IgD-negative memory B cell (primary cell): ENCODE measurements at regions not wholly inside any gene's neighbourhood (a gene's known extent, or its start where the extent isn't known, plus 50 kb on each side); places are given as distances from the start of the nearest gene placed in this dataset.

ENCODE experiments used
- H3K27ac Mint-ChIP-seq, 3 donors: one replicate each; pipeline ENCODE4 v1.8.0; 2020 to 2022; ENCODE audit warnings: mild to moderate bottlenecking in 3 of 3, mixed read lengths in 3 of 3, moderate library complexity in 1 of 3
- H3K27me3 Mint-ChIP-seq: one replicate; pipeline ENCODE4 v1.8.0; 2021; ENCODE audit warnings: mixed read lengths
- H3K36me3 Mint-ChIP-seq: one replicate; pipeline ENCODE4 v1.8.0; 2020; ENCODE audit warnings: mild to moderate bottlenecking, mixed read lengths
- H3K4me1 Mint-ChIP-seq, 3 donors: one replicate each; pipeline ENCODE4 v1.8.0; 2020 to 2022; ENCODE audit warnings: mixed read lengths in 3 of 3, mild to moderate bottlenecking in 1 of 3
- H3K4me3 Mint-ChIP-seq, 4 donors: one replicate each; pipeline ENCODE4 v1.8.0; 2020 to 2022; ENCODE audit warnings: mild to moderate bottlenecking in 4 of 4, mixed read lengths in 4 of 4, moderate library complexity in 3 of 4
- H3K9me3 Mint-ChIP-seq, 3 donors: one replicate each; pipeline ENCODE4 v1.8.0; 2020 to 2021; ENCODE audit warnings: mixed read lengths in 3 of 3, mild to moderate bottlenecking in 1 of 3

- Mint-ChIP-seq H3K27ac (no peak overlapping the region), H3K4me1 (no peaks in the 10 kb centered on the region), H3K27me3 (no peaks in the 10 kb centered on the region), H3K36me3 (no peaks in the 10 kb centered on the region), H3K9me3 (peaks cover 4 to 14% (median 6%) of the 10 kb centered on the region in 3 donors), H3K4me3 (no peak overlapping the region)
Observed at GRCh38 chr20:60813066-60813465, 439.0 kb upstream of the CDH4 start.

DNA sequence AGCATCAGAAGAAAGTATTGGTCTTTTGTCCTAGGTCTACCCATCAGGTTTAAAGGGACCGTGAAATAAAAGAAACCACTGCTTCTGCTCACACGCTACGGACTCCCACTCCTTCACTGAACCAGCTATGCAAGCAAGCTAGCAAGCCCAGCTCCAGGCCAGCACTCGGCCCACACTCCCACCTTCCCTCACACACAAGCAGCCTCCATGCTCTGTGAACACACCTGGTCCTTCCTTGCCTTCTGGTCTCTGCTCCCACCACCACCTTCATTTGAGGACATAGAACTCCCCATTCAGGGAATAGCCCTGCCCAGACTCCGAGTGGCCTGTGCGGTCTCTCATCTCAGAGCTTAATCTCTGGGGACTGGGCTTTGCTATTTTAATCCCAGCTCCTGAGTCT is 436.4 kb upstream of the CDH4 start:
- H3K36me3 Mint-ChIP-seq = no peaks in the 10 kb centered on the region
- H3K4me3 Mint-ChIP-seq = no peak overlapping the region

DNA sequence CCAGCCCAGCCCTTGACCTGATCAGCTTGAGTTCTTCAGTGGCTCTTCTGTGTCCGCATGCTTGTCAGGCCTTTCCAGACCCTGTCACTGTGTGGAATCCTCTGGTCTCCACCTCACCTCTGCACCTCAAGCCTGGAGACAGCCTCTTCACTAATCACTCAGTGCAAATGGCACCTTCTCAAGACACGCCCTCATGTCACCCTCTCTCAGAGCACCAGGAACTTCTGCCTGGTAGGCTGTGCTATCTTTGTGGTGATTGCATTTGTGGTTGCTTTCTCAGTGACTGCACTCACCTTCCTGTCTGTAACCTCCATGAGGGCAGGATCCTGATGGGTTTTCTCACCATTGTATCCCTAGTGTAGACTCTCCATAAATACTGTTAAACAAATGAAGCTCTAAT is 435.2 kb upstream of the CDH4 start:
- Mint-ChIP-seq H3K27me3 (no peaks in the 10 kb centered on the region), H3K36me3 (no peaks in the 10 kb centered on the region), H3K9me3 (peaks cover 4 to 8% (median 5%) of the 10 kb centered on the region in 3 donors), H3K27ac (no peak overlapping the region), H3K4me3 (no peak overlapping the region), H3K4me1 (no peaks in the 10 kb centered on the region)

More for the DNA sequence above, 436.4 kb upstream of the CDH4 start:
- H3K27ac Mint-ChIP-seq = no peak overlapping the region
- H3K27me3 Mint-ChIP-seq = no peaks in the 10 kb centered on the region
- peaks cover 4 to 14% (median 8%) of the 10 kb centered on the region in 3 donors for H3K9me3 Mint-ChIP-seq
- H3K4me1 Mint-ChIP-seq = no peaks in the 10 kb centered on the region

- Mint-ChIP-seq H3K27me3 (no peaks in the 10 kb centered on the region), H3K4me3 (no peak overlapping the region), H3K27ac (no peak overlapping the region), H3K9me3 (peaks cover 4 to 5% (median 4%) of the 10 kb centered on the region in 3 donors), H3K4me1 (no peaks in the 10 kb centered on the region), H3K36me3 (no peaks in the 10 kb centered on the region)
Observed at GRCh38 chr20:60817891-60818290, 434.2 kb upstream of the CDH4 start.

GRCh38 chr20:60819511-60819910 is 432.6 kb upstream of the CDH4 start:
- Mint-ChIP-seq H3K27ac (no peak overlapping the region), H3K27me3 (no peaks in the 10 kb centered on the region), H3K4me1 (no peaks in the 10 kb centered on the region), H3K4me3 (no peak overlapping the region), H3K36me3 (no peaks in the 10 kb centered on the region), H3K9me3 (peaks cover 4 to 6% (median 5%) of the 10 kb centered on the region in 3 donors)

- Mint-ChIP-seq H3K4me3 (no peak overlapping the region), H3K27ac (no peak overlapping the region), H3K27me3 (no peaks in the 10 kb centered on the region), H3K4me1 (no peaks in the 10 kb centered on the region), H3K9me3 (peaks cover 2 to 8% (median 8%) of the 10 kb centered on the region in 3 donors), H3K36me3 (no peaks in the 10 kb centered on the region)
Observed at GRCh38 chr20:60820149-60820548, 431.9 kb upstream of the CDH4 start.

- H3K27me3 Mint-ChIP-seq = no peaks in the 10 kb centered on the region
- H3K27ac Mint-ChIP-seq = no peak overlapping the region
- peaks cover 1 to 8% (median 8%) of the 10 kb centered on the region in 3 donors for H3K9me3 Mint-ChIP-seq
- H3K36me3 Mint-ChIP-seq = no peaks in the 10 kb centered on the region
- no peak overlapping the region for H3K4me3 Mint-ChIP-seq
- H3K4me1 Mint-ChIP-seq = no peaks in the 10 kb centered on the region
Observed at GRCh38 chr20:60820918-60821317, 431.1 kb upstream of the CDH4 start.

GRCh38 chr20:60822699-60823607 is 429.1 kb upstream of the CDH4 start:
- H3K4me1 Mint-ChIP-seq = no peaks in the 10 kb centered on the region
- peaks cover 5 to 16% (median 6%) of the 10 kb centered on the region in 3 donors for H3K9me3 Mint-ChIP-seq
- no peak overlapping the region for H3K4me3 Mint-ChIP-seq
- H3K27me3 Mint-ChIP-seq = no peaks in the 10 kb centered on the region
- H3K27ac Mint-ChIP-seq = no peak overlapping the region
- H3K36me3 Mint-ChIP-seq = no peaks in the 10 kb centered on the region

DNA sequence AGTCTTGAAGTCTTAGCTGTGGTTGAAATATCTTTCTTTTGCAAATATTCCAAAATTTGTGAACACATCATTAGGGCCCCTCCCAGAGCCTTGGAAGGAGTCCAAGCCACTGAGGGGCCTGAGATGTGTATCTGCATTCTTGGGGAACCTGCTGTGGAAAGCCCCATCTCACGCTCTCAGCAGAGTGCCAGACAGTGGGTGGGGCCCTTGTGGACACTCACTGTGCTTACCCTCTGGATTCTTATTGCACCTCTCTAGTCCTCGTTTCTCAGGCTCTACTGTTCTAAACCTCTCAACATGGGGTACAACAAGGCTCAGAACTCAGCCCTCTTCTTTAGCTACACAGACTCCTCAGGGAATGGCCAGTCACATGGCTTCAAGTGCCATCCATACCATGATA is 416.2 kb upstream of the CDH4 start:
- Mint-ChIP-seq H3K4me1 (peaks cover 0 to 2% (median 0%) of the 10 kb centered on the region in 3 donors), H3K9me3 (peaks cover 4 to 7% (median 4%) of the 10 kb centered on the region in 3 donors), H3K4me3 (no peak overlapping the region), H3K27ac (no peak overlapping the region), H3K36me3 (no peaks in the 10 kb centered on the region), H3K27me3 (no peaks in the 10 kb centered on the region)

- Mint-ChIP-seq H3K27ac (no peak overlapping the region), H3K9me3 (peaks cover 2 to 7% (median 4%) of the 10 kb centered on the region in 3 donors), H3K4me1 (peaks cover 0 to 2% (median 0%) of the 10 kb centered on the region in 3 donors), H3K4me3 (no peak overlapping the region), H3K27me3 (no peaks in the 10 kb centered on the region), H3K36me3 (no peaks in the 10 kb centered on the region)
Observed at GRCh38 chr20:60837173-60837770, 414.8 kb upstream of the CDH4 start.

DNA sequence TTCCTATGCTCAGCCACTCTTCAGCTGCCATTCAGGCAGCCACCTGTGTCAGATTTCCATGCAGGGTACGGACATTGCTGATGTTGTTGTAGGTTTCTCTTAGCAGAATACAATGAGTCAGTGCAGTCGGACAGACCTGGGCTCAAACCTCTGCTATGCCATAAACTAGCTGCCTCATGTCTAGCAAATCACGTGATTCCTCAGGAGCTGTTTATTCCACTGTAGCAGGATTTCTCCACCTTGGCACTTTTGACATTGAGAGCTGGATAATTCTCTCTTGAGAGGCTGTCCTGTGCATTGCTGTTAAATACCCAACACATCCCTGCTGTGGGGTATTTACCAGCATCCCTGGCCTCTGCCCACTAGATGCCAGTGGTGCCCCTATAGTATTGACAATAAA is 413.8 kb upstream of the CDH4 start:
- H3K9me3 Mint-ChIP-seq = peaks cover 2 to 7% (median 4%) of the 10 kb centered on the region in 3 donors
- no peak overlapping the region for H3K4me3 Mint-ChIP-seq
- no peak overlapping the region for H3K27ac Mint-ChIP-seq
- H3K27me3 Mint-ChIP-seq = no peaks in the 10 kb centered on the region
- H3K4me1 Mint-ChIP-seq = peaks cover 0 to 2% (median 0%) of the 10 kb centered on the region in 3 donors
- no peaks in the 10 kb centered on the region for H3K36me3 Mint-ChIP-seq

DNA sequence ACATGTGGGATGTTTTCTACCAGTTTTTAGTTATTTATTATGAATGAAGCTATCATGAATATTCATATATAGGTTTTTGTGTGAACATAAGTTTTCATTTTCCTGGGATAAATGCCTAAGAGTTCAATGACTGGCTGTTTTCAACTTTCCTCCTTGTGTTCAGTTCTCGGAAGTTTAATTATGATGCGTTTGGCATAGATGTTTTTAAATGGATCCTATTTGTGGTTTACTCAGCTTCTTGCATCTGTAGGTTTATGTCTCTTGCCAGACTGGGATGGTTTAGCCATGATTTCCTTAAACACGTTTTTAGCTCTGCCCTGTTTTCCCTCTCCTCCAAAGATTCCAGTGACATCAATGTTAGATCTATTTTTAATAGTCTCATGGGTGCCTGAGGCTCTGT is 411.1 kb upstream of the CDH4 start:
- H3K9me3 Mint-ChIP-seq = peaks cover 2 to 10% (median 4%) of the 10 kb centered on the region in 3 donors
- no peak overlapping the region for H3K4me3 Mint-ChIP-seq
- no peaks in the 10 kb centered on the region for H3K27me3 Mint-ChIP-seq
- no peaks in the 10 kb centered on the region for H3K36me3 Mint-ChIP-seq
- H3K27ac Mint-ChIP-seq = no peak overlapping the region
- H3K4me1 Mint-ChIP-seq = peaks cover 0 to 2% (median 0%) of the 10 kb centered on the region in 3 donors

GRCh38 chr20:60845146-60845545 is 406.9 kb upstream of the CDH4 start:
- no peak overlapping the region for H3K27ac Mint-ChIP-seq
- H3K9me3 Mint-ChIP-seq = peaks cover 5 to 12% (median 11%) of the 10 kb centered on the region in 3 donors
- no peaks in the 10 kb centered on the region for H3K4me1 Mint-ChIP-seq
- H3K27me3 Mint-ChIP-seq = peaks cover 1% of the 10 kb centered on the region
- no peaks in the 10 kb centered on the region for H3K36me3 Mint-ChIP-seq
- H3K4me3 Mint-ChIP-seq = no peak overlapping the region

GRCh38 chr20:60851826-60852704 is 400.0 kb upstream of the CDH4 start:
- Mint-ChIP-seq H3K27me3 (peaks cover 1% of the 10 kb centered on the region), H3K9me3 (peaks cover 7 to 20% (median 9%) of the 10 kb centered on the region in 3 donors), H3K4me3 (no peak overlapping the region)

GRCh38 chr20:60857708-60858107 is 394.4 kb upstream of the CDH4 start:
- no peaks in the 10 kb centered on the region for H3K27me3 Mint-ChIP-seq
- no peak overlapping the region for H3K4me3 Mint-ChIP-seq
- H3K4me1 Mint-ChIP-seq = no peaks in the 10 kb centered on the region
- no peak overlapping the region for H3K27ac Mint-ChIP-seq
- peaks cover 2 to 9% (median 6%) of the 10 kb centered on the region in 3 donors for H3K9me3 Mint-ChIP-seq
- H3K36me3 Mint-ChIP-seq = no peaks in the 10 kb centered on the region

More at GRCh38 chr20:60851826-60852704, 400.0 kb upstream of the CDH4 start:
- H3K36me3 Mint-ChIP-seq = no peaks in the 10 kb centered on the region
- H3K27ac Mint-ChIP-seq = no peak overlapping the region
- no peaks in the 10 kb centered on the region for H3K4me1 Mint-ChIP-seq
